Activated CD4-positive, CD25-positive, alpha-beta regulatory T cell treated with anti-CD3 and anti-CD28 coated beads, Interleukin-2, amount 50 U/mL, for 16 hours (primary cell): ENCODE measurements at regions not wholly inside any gene's neighbourhood (a gene's known extent, or its start where the extent isn't known, plus 50 kb on each side); places are given as distances from the start of the nearest gene placed in this dataset.

ENCODE experiments used
- DNase-seq: peaks from one replicate; pipeline ENCODE4 v3.0.0-alpha.2; 2020; ENCODE audit warnings: low read depth, low spot score

DNA sequence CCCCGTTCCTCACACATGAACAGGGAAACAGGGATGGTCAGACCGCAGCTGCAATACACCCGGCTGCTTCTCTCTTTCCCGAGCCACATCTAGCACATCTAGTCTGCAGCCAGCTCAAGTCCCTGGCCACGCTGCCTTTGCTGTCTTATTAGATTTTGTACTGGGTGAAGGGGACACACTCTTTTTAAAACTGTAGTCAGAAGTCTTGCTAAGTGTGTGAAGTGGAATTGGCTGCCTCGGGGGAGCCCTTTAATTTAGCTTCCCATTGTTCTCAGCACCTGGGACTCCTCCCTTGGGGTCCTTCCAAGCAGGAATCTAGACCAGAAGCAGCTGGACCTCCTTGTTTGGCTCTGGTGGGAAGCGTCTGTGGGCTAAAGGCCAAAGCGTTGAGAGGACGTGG lies 420.0 kb downstream of the CTTN start:
- DNase-seq: no peak

DNA sequence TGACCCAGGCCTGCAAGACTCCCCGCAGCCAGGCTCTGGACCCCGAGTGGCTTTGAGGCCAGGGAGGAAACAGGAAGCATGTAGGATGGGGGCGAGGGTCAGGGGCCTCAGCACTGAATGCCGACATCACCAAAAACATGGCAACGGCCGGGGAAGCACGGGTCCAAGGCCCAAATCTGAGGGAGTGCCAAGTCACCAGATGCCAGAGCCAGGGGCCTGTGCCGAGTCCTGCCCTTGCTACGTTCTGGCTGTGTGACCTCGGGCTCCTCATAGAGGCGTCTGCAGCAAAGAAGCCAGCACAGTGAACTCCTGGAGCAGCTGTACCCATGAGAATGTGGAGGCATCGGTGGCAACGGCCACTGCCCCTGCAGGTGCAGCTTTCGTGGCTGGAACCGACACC lies 420.7 kb downstream of the CTTN start:
- DNase-seq: no peak

DNA sequence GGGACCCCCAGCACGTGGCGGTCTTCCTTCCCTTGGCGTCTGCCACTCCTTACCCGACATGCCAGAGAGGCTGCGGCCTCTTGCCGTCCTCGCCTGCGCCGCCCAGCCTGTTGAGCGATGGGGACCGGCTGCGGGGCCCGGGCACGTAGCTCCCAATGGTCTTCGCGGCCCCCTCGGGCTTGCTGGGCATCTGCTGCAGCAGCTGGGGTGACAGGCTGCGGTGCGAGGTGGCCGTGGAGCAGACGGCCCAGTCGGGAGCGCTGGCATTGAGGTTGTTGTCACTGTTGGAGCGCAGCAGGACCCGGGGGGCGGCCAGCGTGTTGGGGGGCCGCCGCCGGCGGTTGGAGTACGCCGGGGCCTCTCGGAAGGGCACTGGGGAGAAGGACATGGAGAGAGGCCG lies 422.0 kb downstream of the CTTN start:
- no peak for DNase-seq

DNA sequence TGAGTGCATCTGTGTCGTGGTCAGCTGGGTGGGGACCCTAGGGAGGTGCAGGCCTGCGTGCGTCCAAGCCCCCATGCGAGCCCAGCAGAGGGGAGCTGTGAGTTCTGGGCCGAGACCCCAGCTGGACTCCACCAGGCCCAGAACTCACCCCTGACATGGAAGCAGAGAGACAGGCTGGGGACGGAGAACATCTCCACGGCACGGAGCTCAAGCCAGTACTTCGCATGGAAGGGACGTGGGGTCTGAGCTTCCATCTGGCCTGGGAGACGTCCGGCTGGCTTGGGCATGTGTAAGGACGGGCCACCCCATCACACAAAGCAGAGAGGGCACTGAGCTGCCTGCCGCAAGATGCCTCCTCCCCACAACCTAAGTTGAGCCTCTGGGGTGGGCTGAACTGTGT lies 422.4 kb downstream of the CTTN start:
- no peak for DNase-seq

DNA sequence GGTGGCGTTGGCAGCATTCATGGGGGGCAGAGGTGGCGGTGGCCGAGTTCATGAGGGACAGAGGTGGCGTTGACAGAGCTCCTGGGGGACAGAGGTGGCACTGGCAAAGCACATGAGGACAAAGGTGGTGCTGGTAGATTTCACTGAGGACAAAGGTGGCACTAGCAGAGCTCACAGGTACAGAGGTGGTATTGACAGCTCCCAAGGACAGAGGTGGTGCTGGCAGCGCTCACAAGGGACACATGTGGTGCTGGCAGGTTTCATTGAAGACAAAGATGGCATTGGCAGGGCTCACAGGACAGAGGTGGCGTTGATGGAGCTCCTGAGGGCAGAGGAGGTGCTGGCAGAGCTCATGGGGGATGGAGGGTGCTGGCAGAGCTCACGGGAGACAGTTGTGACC lies 425.4 kb downstream of the CTTN start:
- no peak for DNase-seq

DNA sequence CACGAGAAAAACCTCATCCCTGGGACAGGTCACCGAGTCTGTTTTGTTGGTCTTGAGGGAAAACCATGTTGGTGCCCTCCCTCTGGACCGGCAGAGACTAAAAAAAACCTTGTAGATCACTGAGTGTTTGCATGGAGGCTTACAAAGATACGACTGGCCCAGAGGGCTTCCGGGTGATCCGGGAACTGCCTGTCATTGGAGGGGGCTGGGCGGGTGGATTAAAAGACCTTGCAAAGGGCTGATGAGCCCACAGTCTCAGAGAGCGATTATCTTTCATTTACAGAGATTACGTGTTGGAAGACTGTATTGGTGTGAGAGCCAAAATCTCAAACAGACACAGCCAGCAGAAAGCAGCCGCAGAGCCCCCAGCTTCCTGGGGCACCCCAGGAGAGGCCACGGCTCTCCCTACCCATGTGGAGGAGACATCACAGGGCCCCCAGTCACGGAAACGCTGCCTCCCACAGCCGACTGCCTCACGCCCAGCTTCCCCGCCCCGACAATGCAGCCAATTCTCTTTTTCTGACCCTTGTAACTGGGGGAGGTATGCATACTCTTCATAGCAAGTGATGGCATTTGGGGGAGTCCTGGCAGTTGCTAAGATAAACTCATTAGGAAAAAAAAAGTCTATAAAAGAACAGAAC lies 426.4 kb downstream of the CTTN start:
- no peak for DNase-seq

DNA sequence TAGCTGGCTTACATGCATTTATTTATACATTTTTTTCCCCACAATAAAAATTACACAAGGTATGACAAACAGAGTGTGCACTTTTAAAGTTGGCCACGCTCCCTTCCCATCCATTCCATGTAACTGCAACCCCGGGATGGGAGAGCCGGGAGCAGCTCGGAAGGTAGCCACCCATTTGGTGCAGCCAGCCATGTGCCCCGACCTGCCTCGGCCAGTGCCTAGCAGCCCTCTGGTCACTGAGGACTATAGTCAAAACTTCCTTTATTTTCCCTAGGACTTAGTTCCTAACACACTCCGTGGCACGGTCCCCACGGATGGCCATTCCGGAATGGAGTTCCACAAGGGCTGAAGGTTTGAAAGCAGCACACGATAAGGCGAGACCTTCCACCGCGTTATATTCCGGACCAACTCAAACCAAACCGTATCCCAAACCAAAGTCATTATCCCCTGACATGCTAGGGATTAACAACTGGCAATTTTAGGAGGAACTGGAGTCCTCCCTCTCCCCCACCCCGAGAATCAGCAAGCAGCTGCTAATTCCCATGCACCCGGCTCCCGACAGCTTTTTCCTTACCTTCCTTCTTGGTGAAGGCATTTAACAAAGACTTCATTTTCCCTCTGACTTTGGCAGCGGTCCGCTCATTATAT lies 426.4 kb downstream of the SHANK2 start:
- DNase-seq: no peak

DNA sequence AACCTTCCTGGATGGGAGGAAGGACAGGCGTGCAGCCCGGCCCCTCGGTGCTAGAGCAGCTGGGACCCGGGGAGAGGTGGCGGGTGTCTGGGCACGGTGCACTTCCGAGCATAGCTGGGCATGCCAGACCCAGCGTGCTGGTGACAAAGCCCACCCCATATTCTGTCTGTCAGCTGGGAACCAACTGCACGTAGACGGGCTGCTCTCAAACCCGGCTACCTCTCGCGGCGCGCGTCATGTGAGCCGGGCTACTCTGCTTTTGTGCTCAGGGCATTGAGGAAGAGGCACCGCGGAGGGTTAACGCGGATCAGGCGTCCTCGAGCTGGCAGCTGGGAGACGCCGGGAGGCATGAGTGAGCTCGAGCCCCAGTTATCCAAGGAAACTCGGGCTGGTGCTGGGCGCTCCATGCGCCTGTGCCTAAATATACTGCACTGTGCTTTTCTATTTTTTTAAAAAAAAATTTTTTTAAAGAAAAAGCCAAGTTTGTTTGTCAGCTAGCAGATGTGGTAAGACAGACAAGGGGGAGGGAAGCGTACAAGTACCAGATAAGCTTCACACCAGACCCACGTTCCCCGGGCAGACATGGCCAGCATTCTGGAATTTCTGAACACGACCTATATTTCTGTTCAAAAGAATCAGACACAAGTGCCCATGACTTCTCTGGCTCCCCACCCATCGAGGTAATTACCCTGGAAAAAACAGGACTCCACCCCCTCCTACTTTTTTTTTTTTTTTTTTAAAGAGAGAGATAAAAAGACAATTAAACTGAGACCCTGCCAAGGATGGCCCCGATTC lies 425.6 kb downstream of the SHANK2 start:
- no peak for DNase-seq

DNA sequence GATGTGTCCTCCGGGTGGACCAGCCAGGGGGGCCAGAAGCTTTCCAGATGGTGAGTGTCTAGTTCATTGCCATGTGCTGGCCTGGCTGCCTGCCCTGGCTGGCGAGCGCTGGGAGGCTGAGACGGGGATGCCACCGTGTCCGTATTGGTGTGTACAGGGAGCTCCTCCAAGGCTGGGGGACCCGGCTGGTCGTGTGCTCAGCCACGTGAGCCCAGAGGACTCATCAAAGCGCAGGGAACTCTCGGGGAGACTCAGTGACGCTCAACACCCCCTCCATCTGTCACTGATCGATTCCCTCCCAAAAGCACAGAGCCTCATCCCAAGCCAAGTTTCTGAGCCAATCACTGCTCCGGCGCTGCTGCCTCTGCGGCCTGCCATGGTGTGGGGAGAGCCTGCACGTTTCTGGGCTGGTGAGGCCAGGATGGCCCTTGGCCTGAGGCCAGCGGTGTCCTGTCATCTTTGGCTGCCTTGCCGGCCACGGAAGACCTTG lies 423.7 kb downstream of the SHANK2 start:
- DNase-seq: no peak

DNA sequence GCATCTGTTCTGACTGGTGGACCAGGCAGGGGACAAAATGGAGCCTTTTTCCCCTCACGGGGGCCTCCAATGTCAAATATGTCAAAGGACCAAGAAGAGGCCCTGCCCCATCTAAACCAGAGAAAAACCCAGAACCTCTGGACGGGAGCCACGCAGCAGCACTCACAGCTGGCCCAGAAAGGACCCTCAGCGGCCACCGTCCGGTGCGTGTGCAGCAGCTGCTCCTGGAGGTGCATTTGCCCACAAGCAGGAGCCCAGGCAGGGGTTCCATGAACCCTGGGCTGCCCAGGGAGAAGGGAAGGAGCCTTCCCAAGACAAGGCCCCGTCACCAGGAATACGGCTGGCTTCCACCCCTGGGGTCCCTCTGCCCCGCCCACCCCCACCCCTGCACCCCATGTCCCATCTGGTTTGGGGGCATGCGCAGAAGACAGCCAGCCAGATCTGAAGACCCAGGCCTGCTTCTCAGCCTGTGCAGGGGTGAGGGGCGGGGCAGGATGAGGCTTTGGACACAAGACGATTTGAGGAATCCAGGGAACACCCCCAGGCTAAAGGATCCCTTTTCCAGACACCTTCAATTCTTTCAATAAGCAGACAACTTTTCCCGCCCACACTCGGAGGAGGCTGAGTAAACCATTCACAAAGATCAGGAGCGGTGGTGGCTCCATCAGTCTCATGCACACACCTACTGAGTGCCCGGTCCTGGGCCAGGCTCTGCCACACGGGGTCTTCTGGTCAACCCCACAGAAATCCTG lies 423.1 kb downstream of the SHANK2 start:
- DNase-seq: no peak

DNA sequence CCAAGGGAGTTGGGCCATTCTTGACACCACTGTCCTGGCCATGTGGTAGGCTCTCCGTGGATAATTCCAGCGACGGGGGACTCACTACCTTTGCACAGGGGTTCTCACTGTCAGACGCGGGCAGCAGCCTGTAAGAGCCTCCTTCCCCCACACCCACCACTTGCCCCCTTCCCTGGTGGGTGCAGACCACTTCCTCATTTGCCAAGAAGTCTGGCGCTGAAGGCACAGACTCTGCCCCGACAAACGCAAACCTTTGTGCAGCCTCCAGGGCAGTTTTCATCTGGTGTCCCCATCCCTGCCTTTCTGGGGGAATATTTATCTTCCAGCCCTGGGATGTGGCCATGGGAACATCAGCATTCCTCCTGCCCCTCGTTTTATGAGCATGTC lies 422.5 kb downstream of the SHANK2 start:
- DNase-seq: no peak

DNA sequence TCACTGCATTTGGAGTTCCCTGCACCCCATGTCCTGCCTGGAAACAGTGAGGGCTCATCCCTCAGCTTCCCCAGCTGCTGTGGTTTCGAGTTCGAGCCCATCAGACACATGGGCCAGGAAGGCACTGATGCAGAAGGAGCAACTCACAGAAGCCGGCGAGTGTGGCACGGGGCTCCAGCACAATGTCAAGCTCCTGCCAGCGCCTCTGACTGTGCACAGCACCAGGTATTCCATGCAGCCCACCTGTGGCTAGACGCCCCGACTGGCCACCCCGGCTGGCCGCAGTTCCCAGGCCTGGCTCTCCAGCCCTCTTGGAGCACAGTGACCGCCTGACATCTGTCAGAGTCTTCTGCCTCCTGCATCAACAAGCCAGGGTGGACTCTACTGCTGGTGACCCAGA lies 419.4 kb downstream of the SHANK2 start:
- no peak for DNase-seq

DNA sequence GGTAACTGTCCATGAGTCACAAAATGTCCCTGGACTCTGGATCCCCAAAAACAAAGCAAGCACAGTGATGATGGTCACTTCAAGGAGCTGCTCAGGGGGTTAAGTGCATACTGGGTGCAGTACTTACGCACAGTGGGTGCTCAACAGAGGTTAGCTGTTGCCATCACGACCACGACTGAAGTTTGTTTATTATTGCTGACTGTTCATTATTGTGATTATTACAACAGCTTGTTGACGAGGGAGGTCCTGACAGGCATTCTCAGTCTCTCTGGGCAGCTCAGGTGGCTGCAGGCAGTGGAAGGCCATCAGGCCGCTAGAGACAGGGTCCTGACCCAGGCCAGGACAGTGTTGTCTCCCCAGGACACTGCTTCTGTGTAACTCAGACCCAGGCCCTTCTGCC lies 418.8 kb downstream of the SHANK2 start:
- DNase-seq: no peak

DNA sequence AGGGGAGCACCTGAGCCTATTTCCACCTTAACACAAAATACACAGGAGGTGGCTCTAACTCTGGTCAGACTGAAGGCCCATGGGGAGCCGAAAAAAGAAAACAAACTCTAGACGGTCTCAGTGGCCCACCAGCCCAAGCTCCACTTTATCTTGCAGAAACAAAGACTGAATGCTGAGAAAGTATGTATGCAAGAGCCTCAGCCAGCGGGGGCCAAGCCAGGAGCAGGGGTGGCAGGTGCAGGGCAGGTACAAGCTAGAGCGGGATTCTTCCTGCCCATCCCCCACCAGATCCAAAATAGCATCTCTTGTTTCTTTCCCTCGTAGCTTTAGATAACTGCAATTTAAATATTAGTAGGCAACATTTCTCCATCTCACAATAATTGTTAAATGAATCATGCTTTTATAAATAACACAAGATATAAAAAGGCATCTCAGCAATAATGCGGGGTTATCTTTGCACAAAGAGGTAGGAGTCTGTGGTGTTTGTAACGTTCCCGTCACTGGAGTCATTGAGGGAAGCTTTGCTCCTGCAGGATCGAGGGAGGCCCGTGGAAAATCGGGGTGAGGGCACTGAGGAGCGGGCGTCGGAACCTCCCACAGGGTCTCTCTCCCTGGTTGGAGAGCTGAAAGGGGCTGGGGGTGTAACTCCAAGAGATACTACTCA lies 418.0 kb downstream of the SHANK2 start:
- DNase-seq: no peak

DNA sequence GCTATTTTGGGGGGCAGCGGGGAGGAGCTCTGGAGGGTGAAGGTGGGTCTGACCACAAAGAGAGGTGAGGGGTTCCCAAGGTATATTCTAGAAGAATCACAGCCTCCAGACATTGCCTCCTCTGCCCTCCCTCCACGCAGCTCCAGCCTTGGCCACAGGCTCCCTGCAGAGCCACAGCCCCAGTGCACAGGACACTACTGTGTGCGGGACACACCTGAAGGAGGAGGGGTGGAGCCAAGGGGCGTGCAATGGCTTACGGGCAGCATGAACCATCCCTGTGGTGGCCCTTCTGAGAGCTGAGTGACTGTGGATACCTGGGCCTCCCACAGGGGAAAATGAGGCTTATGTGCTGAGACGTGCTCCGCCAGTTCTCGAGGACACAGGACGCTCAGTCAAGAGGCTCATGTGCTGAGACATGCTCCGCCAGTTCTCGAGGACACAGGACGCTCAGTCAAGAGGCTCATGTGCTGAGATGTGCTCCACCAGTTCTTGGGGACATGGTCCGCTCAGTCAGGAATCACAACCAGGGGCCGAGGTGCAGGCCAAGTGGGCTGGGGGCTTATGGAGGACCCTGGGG lies 417.3 kb downstream of the SHANK2 start:
- DNase-seq: no peak

DNA sequence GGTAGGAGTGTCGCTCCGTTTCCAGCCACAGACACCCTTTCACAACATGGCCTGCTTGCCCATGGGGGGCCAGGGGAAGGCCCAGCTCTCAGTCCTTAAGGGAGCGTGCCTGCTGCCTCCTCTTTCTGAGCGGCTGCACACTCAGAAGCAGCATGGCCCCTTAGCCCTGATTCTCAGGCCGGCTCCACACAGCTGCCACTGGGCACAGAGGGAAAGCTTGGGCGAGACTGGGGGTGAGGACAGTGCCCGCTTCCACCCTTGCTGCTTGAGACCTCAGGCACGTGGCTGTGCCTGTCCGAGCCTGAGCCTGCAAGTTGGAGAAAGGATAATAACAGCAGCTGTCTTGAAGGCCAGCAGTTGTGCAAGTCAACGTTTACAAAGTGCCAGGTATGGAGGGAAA lies 416.3 kb downstream of the SHANK2 start:
- DNase-seq: no peak

DNA sequence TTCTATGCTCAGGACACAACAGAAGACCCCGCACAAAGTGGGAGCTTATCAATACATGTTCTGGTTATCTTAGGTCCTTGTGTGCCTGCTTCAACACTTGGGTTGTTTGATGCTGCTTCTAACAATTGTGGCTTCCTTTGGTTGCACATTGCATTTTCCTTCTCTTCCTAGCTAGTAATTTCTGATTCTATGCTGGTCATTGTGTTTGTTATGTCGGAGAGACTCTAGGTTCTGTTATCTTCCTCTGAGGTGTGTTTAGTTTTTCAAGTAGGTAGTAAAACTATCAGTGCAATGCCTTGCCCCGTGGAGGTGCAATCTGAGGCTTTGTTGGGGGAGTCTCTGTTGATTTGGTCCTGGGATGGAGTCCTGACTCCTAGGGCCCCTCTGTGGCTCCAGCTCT lies 414.2 kb downstream of the SHANK2 start:
- DNase-seq: no peak

DNA sequence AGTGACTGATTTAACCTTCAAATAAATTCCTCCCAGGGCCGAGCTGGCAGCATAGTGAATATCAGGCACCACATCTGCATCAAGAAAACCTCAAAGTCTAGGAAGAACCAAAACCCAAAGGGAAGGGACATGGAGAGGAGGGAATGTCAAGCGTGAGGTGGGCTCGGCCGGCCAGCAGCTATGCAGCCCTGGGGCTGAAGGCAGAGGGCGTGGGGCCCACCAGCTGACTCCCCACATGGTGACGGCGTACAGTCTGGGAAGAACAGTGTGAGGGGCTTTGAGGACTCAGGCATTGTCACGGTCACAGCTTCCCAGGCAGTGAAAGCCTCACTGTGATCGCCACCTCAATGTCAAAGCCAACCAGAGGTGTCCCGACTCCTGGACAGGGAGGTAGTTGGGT lies 412.5 kb downstream of the SHANK2 start:
- DNase-seq: no peak

DNA sequence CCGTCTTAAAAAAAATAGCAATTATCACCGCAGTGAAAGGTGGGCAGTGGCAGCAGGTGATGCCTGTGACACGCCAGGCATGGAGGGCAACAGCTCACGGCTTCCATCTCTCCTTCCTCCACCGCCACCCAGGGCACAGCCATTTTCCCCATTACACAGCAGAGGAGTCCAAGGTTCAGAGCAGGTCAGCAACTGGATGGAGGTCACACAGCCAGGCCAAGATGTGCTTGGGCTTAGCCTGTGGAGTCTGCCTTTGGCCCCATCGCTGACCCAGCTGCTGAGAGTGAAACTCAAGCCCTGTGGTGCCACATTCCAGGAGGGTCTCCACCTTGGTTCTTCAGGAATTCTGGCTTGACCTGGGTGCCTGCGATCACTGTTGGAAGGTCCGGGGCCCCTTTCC lies 411.1 kb downstream of the SHANK2 start:
- DNase-seq: no peak

DNA sequence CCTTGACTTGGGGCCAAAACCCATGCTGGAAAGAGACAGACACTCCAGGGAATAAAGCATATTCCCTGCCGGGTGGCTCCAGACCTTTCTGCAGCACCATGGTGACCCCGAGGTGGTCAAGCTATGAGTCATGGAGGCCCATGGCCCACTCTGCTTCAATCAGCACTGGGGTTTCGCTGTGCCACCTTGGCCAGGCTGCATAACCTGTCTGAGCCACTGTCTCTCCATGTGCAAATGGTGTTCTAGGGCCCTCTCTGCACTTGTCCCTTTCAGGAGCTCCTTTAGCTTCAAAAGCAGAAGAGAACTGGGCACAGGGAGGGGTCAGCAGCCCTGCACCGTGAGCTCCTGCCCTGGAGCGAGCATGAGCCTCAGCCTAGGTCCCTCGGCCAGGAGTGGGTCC lies 410.1 kb downstream of the SHANK2 start:
- no peak for DNase-seq

DNA sequence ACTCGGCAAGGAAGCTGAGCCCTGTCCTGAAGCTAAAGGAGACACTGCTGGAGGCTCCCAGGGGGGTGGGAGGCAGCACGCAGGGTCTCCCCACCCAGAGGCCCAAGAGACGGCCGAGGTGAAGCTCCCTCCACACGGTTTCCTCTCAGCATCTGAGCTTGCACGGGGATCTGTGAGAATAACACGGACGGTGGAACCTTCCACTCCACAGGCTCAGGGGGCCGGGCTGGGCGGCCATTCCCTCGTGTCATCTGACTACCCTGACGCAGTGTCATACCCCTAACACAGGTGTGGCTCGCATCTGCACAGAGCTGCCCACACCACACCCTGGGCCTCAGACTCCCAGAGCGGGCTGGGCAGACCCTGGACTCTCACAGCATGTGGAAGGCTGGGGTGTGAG lies 409.7 kb downstream of the SHANK2 start:
- no peak for DNase-seq
